Endothelial cell of umbilical vein (primary cell): ENCODE measurements at regions not wholly inside any gene's neighbourhood (a gene's known extent, or its start where the extent isn't known, plus 50 kb on each side); places are given as distances from the start of the nearest gene placed in this dataset.

ENCODE experiments used
- BruUV-seq: library from RNA; stranded (reverse); fragments of 400-500 nt; replicated peaks from 2 replicates; lab custom pipeline; 2021; lab: Mats Ljungman, UMichigan
- CTCF ChIA-PET: fragments of 300-600, 350-600 bp; sonication (Branson Sonifier 250); formaldehyde crosslinking; loops from one replicate; lab custom pipeline; 2021; ENCODE audit warnings: antibody characterized with exemption, inconsistent platforms; lab: Charles Lee
- POLR2A ChIA-PET: fragments of 300-600, 350-600 bp; sonication (Branson Sonifier 250); formaldehyde crosslinking; loops from one replicate; lab custom pipeline; 2021; ENCODE audit warnings: antibody characterized with exemption, inconsistent platforms; lab: Charles Lee
- DNase-seq: peaks from one replicate; pipeline ENCODE4 v3.0.0-alpha.2; 2011; ENCODE audit warnings: low read depth, low spot score
- FAIRE-seq: peaks from 2 replicates; lab custom pipeline; 2011; peaks lifted over from hg19 to GRCh38; lab: Jason Lieb, UNC
- H2AFZ ChIP-seq: 2 replicates; pipeline ENCODE4 v1.6.0; 2012; ENCODE audit warnings: low read depth, low read length, control low read depth, inconsistent platforms
- H3K27ac ChIP-seq: 2 replicates; pipeline ENCODE4 v1.5.1; 2011; ENCODE audit warnings: low read depth, mild to moderate bottlenecking, control low read depth, low read length, moderate library complexity; ENCODE audit not compliant: insufficient read depth
- H3K27me3 ChIP-seq, 2 experiments: 2 replicates each; pipeline versions ENCODE4 v1.6.0 to v1.6.1; 2011; ENCODE audit warnings: low read length in 2 of 2, mixed read lengths in 1 of 2; ENCODE audit not compliant: control insufficient read depth in 2 of 2, insufficient read depth in 2 of 2
- H3K36me3 ChIP-seq, 2 experiments: 2 replicates in 1 of 2; 3 replicates in 1 of 2; pipeline ENCODE4 v1.5.1; 2011; ENCODE audit warnings: low read length in 2 of 2, mild to moderate bottlenecking in 1 of 2, moderate library complexity in 1 of 2; ENCODE audit not compliant: control insufficient read depth in 2 of 2, insufficient read depth in 2 of 2; ENCODE audit errors: extremely low read depth in 1 of 2
- H3K4me1 ChIP-seq: 3 replicates; pipeline ENCODE4 v1.5.1; 2011; ENCODE audit warnings: mild to moderate bottlenecking, low read length; ENCODE audit not compliant: control insufficient read depth, insufficient read depth; ENCODE audit errors: extremely low read depth
- H3K4me2 ChIP-seq: 2 replicates; pipeline ENCODE4 v1.6.1; 2011; ENCODE audit warnings: low read length, control low read depth, mixed read lengths; ENCODE audit not compliant: insufficient read depth
- H3K4me3 ChIP-seq, 3 experiments: fragments of 200-600 bp in 1 of 3; sonication (generic), shearing (Covaris generic) in 1 of 3; replicated peaks in 1 of 3; 2 replicates each; pipeline ENCODE4 v1.5.1; 2011 to 2016; ENCODE audit warnings: control low read depth in 3 of 3, low read length in 3 of 3, mild to moderate bottlenecking in 2 of 3, inconsistent platforms in 1 of 3, low read depth in 1 of 3, moderate library complexity in 1 of 3; ENCODE audit not compliant: insufficient read depth in 1 of 3
- H3K79me2 ChIP-seq: 2 replicates; pipeline ENCODE4 v1.6.0; 2012; ENCODE audit warnings: low read length, inconsistent platforms; ENCODE audit not compliant: control insufficient read depth, insufficient read depth
- H3K9ac ChIP-seq: replicated peaks from 2 replicates; pipeline ENCODE3; 2011; ENCODE audit warnings: low read length, control low read depth; ENCODE audit not compliant: insufficient read depth; ENCODE audit errors: extremely low read depth
- H3K9me1 ChIP-seq: replicated peaks from 3 replicates; pipeline ENCODE4 v1.6.0; 2011; ENCODE audit warnings: mild to moderate bottlenecking, low read length; ENCODE audit not compliant: control insufficient read depth, insufficient read depth; ENCODE audit errors: extremely low read depth
- H3K9me3 ChIP-seq: replicated peaks from 2 replicates; pipeline ENCODE4 v1.5.1; 2012; ENCODE audit warnings: low read length, inconsistent platforms; ENCODE audit not compliant: control insufficient read depth, insufficient read depth
- H4K20me1 ChIP-seq: replicated peaks from 2 replicates; pipeline ENCODE3; 2011; ENCODE audit warnings: mild to moderate bottlenecking, low read length; ENCODE audit not compliant: control insufficient read depth, insufficient read depth; ENCODE audit errors: extremely low read depth
- EZH2 ChIP-seq: IDR thresholded peaks from 2 replicates; pipeline ENCODE4 v1.6.1; 2012; ENCODE audit warnings: borderline replicate concordance, low read depth, mild to moderate bottlenecking, moderate library complexity, low read length, inconsistent platforms; ENCODE audit not compliant: severe bottlenecking
- GATA2 ChIP-seq: IDR thresholded peaks from 2 replicates; pipeline ENCODE4 v1.7.0; 2011; ENCODE audit warnings: low read depth, mild to moderate bottlenecking, moderate library complexity, mixed read lengths, low read length; ENCODE audit not compliant: insufficient read length, insufficient read depth
- JUN ChIP-seq: IDR thresholded peaks from 2 replicates; pipeline ENCODE4 v1.6.1; 2011; ENCODE audit warnings: borderline replicate concordance, low read depth; ENCODE audit not compliant: insufficient read length, insufficient read depth
- MAX ChIP-seq: IDR thresholded peaks from 2 replicates; pipeline ENCODE4 v1.6.1; 2011; ENCODE audit not compliant: insufficient read depth, insufficient read length
- MYC ChIP-seq: IDR thresholded peaks from one replicate; pipeline ENCODE4 v1.6.1; 2011; ENCODE audit warnings: mild to moderate bottlenecking, low read depth, low read length
- POLR2A ChIP-seq: IDR thresholded peaks from 2 replicates; pipeline ENCODE4 v1.6.1; 2012; ENCODE audit warnings: low read depth, mild to moderate bottlenecking, control low read depth, low read length
- POLR2AphosphoS5 ChIP-seq: IDR thresholded peaks from 2 replicates; pipeline ENCODE4 v1.6.1; 2012; ENCODE audit warnings: low read depth, mild to moderate bottlenecking, control low read depth, low read length, moderate library complexity; ENCODE audit not compliant: insufficient read depth
- dilution Hi-C: fragments of 300-500 bp; cut with MboI; formaldehyde crosslinking; loops from one replicate; pipeline ENCODE4 v1.15.0; 2019; ENCODE audit warnings: low sequenced_read_pairs; ENCODE audit not compliant: extremely low pct_ligation_motif_present
- intact Hi-C: fragments of 100-400 bp; cut with micrococcal nuclease; formaldehyde crosslinking; loops from one replicate; pipeline ENCODE4 v1.10.0; 2022
- TF ChIP-seq, protein P1 (sequence below), 2 donors: IDR thresholded peaks; 1 replicate in 1 of 2; 2 replicates in 1 of 2; pipeline ENCODE4 v1.5.1; 2011; ENCODE audit warnings: low read length in 2 of 2, mild to moderate bottlenecking in 2 of 2, moderate library complexity in 2 of 2, control low read depth in 1 of 2, inconsistent platforms in 1 of 2, low read depth in 1 of 2; ENCODE audit not compliant: insufficient read depth in 1 of 2; ENCODE audit errors: extremely low read depth in 1 of 2

GRCh38 chr5:39869396-39869795 lies 444.6 kb upstream of the DAB2 start:
- H3K9me3 ChIP-seq: no peaks in the 10 kb centered on the region
- no peak overlapping the region for H3K4me2 ChIP-seq
- no peaks in the 10 kb centered on the region for H4K20me1 ChIP-seq
- dilution Hi-C loops: no loop called here
- intact Hi-C loops: no loop called here
- H3K9me1 ChIP-seq: no peaks in the 10 kb centered on the region
- no peak overlapping the region for H3K4me3 ChIP-seq
- no peak for TF ChIP-seq JUN
- TF ChIP-seq POLR2AphosphoS5: no peak
- no peaks in the 10 kb centered on the region for H3K79me2 ChIP-seq
- no TSS peak for BruUV-seq
- no peaks in the 10 kb centered on the region for H3K27me3 ChIP-seq
- H3K9ac ChIP-seq: no peak overlapping the region
- FAIRE-seq (no peak), DNase-seq (no peak)
- ChIA-PET CTCF (interaction anchor here (1.0 kb wide), 1 partner anchor 43 kb away, joined by 3 read pairs; no protein-coding TSS in a partner anchor), POLR2A (no interaction called here)
- no peaks in the 10 kb centered on the region for H3K36me3 ChIP-seq
- no peak overlapping the region for H2AFZ ChIP-seq
- H3K4me1 ChIP-seq: no peaks in the 10 kb centered on the region
- H3K27ac ChIP-seq: no peak overlapping the region

DNA sequence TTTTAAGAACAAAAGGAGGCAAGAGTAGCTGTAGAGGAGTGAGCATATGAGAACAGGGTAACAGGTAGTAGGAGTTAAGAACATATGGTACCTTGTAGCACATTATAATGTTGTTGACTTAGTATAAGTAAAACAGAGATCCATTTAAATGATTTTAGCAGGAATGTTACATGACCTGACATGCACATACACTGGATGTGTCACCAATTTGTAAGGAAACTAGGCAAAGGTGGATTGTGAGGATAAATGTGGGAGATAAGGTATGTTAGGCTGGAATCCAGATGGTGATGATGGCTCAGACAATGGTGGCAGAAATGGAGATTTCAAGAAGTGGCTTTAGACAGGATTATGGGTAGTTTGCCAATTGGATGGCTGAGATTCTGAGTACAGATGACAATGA lies 443.1 kb upstream of the DAB2 start:
- H3K4me2 ChIP-seq: no peak overlapping the region
- H3K79me2 ChIP-seq: no peaks in the 10 kb centered on the region
- POLR2A ChIA-PET: no interaction called here
- no peaks in the 10 kb centered on the region for H3K4me1 ChIP-seq
- H3K9me1 ChIP-seq: no peaks in the 10 kb centered on the region
- no TSS peak for BruUV-seq
- FAIRE-seq (no peak), DNase-seq (no peak)
- H3K4me3 ChIP-seq: no peak overlapping the region
- no peaks in the 10 kb centered on the region for H4K20me1 ChIP-seq
- no peaks in the 10 kb centered on the region for H3K9me3 ChIP-seq
- intact Hi-C loops (no loop called here), dilution Hi-C loops (no loop called here)
- TF ChIP-seq MAX (no peak), POLR2A (no peak), EZH2 (no peak), GATA2 (no peak), MYC (no peak), JUN (no peak), POLR2AphosphoS5 (no peak)
- TF ChIP-seq, protein P1, sequence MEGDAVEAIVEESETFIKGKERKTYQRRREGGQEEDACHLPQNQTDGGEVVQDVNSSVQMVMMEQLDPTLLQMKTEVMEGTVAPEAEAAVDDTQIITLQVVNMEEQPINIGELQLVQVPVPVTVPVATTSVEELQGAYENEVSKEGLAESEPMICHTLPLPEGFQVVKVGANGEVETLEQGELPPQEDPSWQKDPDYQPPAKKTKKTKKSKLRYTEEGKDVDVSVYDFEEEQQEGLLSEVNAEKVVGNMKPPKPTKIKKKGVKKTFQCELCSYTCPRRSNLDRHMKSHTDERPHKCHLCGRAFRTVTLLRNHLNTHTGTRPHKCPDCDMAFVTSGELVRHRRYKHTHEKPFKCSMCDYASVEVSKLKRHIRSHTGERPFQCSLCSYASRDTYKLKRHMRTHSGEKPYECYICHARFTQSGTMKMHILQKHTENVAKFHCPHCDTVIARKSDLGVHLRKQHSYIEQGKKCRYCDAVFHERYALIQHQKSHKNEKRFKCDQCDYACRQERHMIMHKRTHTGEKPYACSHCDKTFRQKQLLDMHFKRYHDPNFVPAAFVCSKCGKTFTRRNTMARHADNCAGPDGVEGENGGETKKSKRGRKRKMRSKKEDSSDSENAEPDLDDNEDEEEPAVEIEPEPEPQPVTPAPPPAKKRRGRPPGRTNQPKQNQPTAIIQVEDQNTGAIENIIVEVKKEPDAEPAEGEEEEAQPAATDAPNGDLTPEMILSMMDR (IDR thresholded peaks at IDR 0.05; ENCODE audit: extremely low read depth in 1 of 2, insufficient read depth in 1 of 2, low read depth in 1 of 2, low read length in 2 of 2): no peak
- no peak overlapping the region for H3K27ac ChIP-seq
- H3K9ac ChIP-seq: no peak overlapping the region
- H3K36me3 ChIP-seq: no peaks in the 10 kb centered on the region
- no peaks in the 10 kb centered on the region for H3K27me3 ChIP-seq
- no peak overlapping the region for H2AFZ ChIP-seq
- CTCF ChIA-PET: no interaction called here
